H1 (cell line): ENCODE measurements at regions not wholly inside any gene's neighbourhood (a gene's known extent, or its start where the extent isn't known, plus 50 kb on each side); places are given as distances from the start of the nearest gene placed in this dataset.

Experiments
- ATF3 ChIP-seq: IDR thresholded peaks from 2 replicates; pipeline ENCODE4 v1.6.1; 2011; ENCODE audit warnings: low read depth, mild to moderate bottlenecking, low read length; ENCODE audit not compliant: insufficient read depth
- CTCF ChIP-seq, 3 experiments: IDR thresholded peaks; 1 replicate in 2 of 3; 2 replicates in 1 of 3; pipeline versions ENCODE4 v1.5.1 to v1.6.1; 2011; ENCODE audit warnings: low read length in 3 of 3, mild to moderate bottlenecking in 3 of 3, inconsistent platforms in 2 of 3, low read depth in 1 of 3, moderate library complexity in 1 of 3; ENCODE audit not compliant: insufficient read depth in 1 of 3; ENCODE audit errors: control extremely low read depth in 1 of 3
- RAD21 ChIP-seq, 2 experiments: IDR thresholded peaks in 1 of 2; conservative IDR thresholded peaks in 1 of 2; 2 replicates each; pipeline ENCODE4 v1.6.1; 2011; ENCODE audit warnings: low read depth in 2 of 2, low read length in 2 of 2, improper control_type of control experiment in 1 of 2, inconsistent platforms in 1 of 2, mild to moderate bottlenecking in 1 of 2, moderate library complexity in 1 of 2
- RBBP5 ChIP-seq: IDR thresholded peaks from 2 replicates; pipeline ENCODE4 v1.7.1; 2012; ENCODE audit warnings: low read depth, mild to moderate bottlenecking, inconsistent platforms, low read length, moderate library complexity, borderline replicate concordance
- TAF7 ChIP-seq: optimal IDR thresholded peaks from 2 replicates; pipeline ENCODE3; 2011; ENCODE audit warnings: low read depth, mild to moderate bottlenecking, inconsistent platforms, low read length, moderate library complexity, borderline replicate concordance

GRCh38 chr13:40105231-40105630 lies 449.8 kb downstream of the COG6 start (continued):
- no peak for TF ChIP-seq CTCF (IDR thresholded peaks at IDR 0.05; ENCODE audit: control extremely low read depth in 1 of 3, insufficient read depth in 1 of 3, low read depth in 1 of 3, low read length in 3 of 3)
- TF ChIP-seq ATF3, result no peak
- TF ChIP-seq RBBP5, result no peak
- TF ChIP-seq TAF7, result no peak
- TF ChIP-seq RAD21 (IDR thresholded peaks at IDR 0.05 in 1 of 2, conservative IDR thresholded peaks at IDR 0.05 in 1 of 2; ENCODE audit: low read depth in 2 of 2, low read length in 2 of 2), result no peak
